ENCODE measurements at regions not wholly inside any gene's neighbourhood (a gene's known extent, or its start where the extent isn't known, plus 50 kb on each side); places are given as distances from the start of the nearest gene placed in this dataset.

GRCh38 chr1:221815660-221816059, 73.8 kb upstream of the DUSP10 start:
- H3K36me3 ChIP-seq: no peaks in the 10 kb centered on the region
- no peak overlapping the region for H3K27ac ChIP-seq
- H3K27me3 ChIP-seq (ENCODE audit: insufficient read depth, low read depth, severe bottlenecking): no peaks in the 10 kb centered on the region
- TF ChIP-seq, protein P1, sequence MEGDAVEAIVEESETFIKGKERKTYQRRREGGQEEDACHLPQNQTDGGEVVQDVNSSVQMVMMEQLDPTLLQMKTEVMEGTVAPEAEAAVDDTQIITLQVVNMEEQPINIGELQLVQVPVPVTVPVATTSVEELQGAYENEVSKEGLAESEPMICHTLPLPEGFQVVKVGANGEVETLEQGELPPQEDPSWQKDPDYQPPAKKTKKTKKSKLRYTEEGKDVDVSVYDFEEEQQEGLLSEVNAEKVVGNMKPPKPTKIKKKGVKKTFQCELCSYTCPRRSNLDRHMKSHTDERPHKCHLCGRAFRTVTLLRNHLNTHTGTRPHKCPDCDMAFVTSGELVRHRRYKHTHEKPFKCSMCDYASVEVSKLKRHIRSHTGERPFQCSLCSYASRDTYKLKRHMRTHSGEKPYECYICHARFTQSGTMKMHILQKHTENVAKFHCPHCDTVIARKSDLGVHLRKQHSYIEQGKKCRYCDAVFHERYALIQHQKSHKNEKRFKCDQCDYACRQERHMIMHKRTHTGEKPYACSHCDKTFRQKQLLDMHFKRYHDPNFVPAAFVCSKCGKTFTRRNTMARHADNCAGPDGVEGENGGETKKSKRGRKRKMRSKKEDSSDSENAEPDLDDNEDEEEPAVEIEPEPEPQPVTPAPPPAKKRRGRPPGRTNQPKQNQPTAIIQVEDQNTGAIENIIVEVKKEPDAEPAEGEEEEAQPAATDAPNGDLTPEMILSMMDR (IDR thresholded peaks at IDR 0.05; ENCODE audit: low read depth, low read length): no peak
- no peak overlapping the region for H3K4me3 ChIP-seq (ENCODE audit: low read depth, low read length)
- no peaks in the 10 kb centered on the region for H3K9me3 ChIP-seq (ENCODE audit: severe bottlenecking)
- DNase-seq: no peak

DNA sequence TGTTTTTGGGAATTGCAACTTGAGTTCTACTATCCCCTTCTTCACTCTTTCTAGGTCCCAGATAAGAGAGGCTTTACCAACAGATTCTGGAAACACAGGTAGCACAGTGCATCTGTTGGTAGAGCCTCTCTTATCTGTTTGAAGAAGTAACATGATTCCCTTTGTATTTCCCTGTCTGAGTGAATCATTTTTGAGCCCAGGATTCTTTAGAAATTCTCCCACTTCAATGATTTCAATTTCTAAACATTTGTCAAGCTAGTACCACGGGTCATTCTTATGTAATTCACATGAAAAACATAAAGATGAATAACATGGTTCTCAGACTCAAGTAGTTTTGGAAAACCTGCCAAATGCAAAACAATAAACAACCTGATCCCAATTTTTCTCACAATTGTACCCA, 72.0 kb upstream of the DUSP10 start:
- TF ChIP-seq, protein P1 (IDR thresholded peaks at IDR 0.05; ENCODE audit: low read depth, low read length): no peak
- no peaks in the 10 kb centered on the region for H3K27me3 ChIP-seq (ENCODE audit: insufficient read depth, low read depth, severe bottlenecking)
- H3K9me3 ChIP-seq (ENCODE audit: severe bottlenecking): no peaks in the 10 kb centered on the region
- H3K36me3 ChIP-seq: no peaks in the 10 kb centered on the region
- DNase-seq: no peak
- H3K27ac ChIP-seq: no peak overlapping the region
- no peak overlapping the region for H3K4me3 ChIP-seq (ENCODE audit: low read depth, low read length)

GRCh38 chr1:221812905-221813597, 71.2 kb upstream of the DUSP10 start:
- no peaks in the 10 kb centered on the region for H3K27me3 ChIP-seq (ENCODE audit: insufficient read depth, low read depth, severe bottlenecking)
- H3K9me3 ChIP-seq (ENCODE audit: severe bottlenecking): no peaks in the 10 kb centered on the region
- H3K4me3 ChIP-seq (ENCODE audit: low read depth, low read length): no peak overlapping the region
- no peaks in the 10 kb centered on the region for H3K36me3 ChIP-seq
- DNase-seq: no peak
- TF ChIP-seq, protein P1 (IDR thresholded peaks at IDR 0.05; ENCODE audit: low read depth, low read length): no peak
- H3K27ac ChIP-seq: no peak overlapping the region

GRCh38 chr1:221812088-221812752, 70.3 kb upstream of the DUSP10 start:
- Histone ChIP-seq H3K27ac (no peak overlapping the region), H3K9me3 (ENCODE audit: severe bottlenecking) (no peaks in the 10 kb centered on the region), H3K4me3 (ENCODE audit: low read depth, low read length) (no peak overlapping the region), H3K27me3 (ENCODE audit: insufficient read depth, low read depth, severe bottlenecking) (no peaks in the 10 kb centered on the region), H3K36me3 (no peaks in the 10 kb centered on the region)
- DNase-seq: no peak
- TF ChIP-seq, protein P1 (IDR thresholded peaks at IDR 0.05; ENCODE audit: low read depth, low read length): no peak

GRCh38 chr1:221810406-221810805, 68.5 kb upstream of the DUSP10 start:
- Histone ChIP-seq H3K4me3 (ENCODE audit: low read depth, low read length) (no peak overlapping the region), H3K36me3 (no peaks in the 10 kb centered on the region), H3K27ac (no peak overlapping the region), H3K9me3 (ENCODE audit: severe bottlenecking) (no peaks in the 10 kb centered on the region), H3K27me3 (ENCODE audit: insufficient read depth, low read depth, severe bottlenecking) (no peaks in the 10 kb centered on the region)
- TF ChIP-seq, protein P1 (IDR thresholded peaks at IDR 0.05; ENCODE audit: low read depth, low read length): no peak
- no peak for DNase-seq
